OCI-LY7 (cell line): ENCODE measurements at regions not wholly inside any gene's neighbourhood (a gene's known extent, or its start where the extent isn't known, plus 50 kb on each side); places are given as distances from the start of the nearest gene placed in this dataset.
"Not testable (repeated sequence)": the region's sequence is repeated elsewhere in the genome, so short reads cannot be mapped to it uniquely, and the experiment has no call there.

ENCODE experiments used
- BruUV-seq: library from RNA; stranded (reverse); fragments of 400-500 nt; replicated peaks from 2 replicates; lab custom pipeline; 2021; lab: Mats Ljungman, UMichigan
- CTCF ChIA-PET: fragments of 300-600 bp; sonication (Branson Sonifier 250); formaldehyde crosslinking; loops from one replicate; lab custom pipeline; 2022; ENCODE audit warnings: antibody characterized with exemption; ENCODE audit not compliant: unreplicated experiment; lab: Charles Lee
- POLR2A ChIA-PET: fragments of 300-600 bp; sonication (Branson Sonifier 250); formaldehyde crosslinking; loops from one replicate; lab custom pipeline; 2022; ENCODE audit warnings: antibody characterized with exemption; lab: Charles Lee
- DNase-seq: peaks from one replicate; pipeline ENCODE4 v3.0.0-alpha.2; 2015; ENCODE audit warnings: low spot score
- H2AFZ ChIP-seq: fragments of 200-600 bp; sonication (generic), shearing (Covaris generic); 2 replicates; pipeline ENCODE4 v1.6.1; 2014; ENCODE audit warnings: mild to moderate bottlenecking, antibody characterized with exemption, low read length, moderate library complexity
- H3K27ac ChIP-seq: fragments of 200-600 bp; sonication (generic); 2 replicates; pipeline ENCODE4 v1.5.1; 2014; ENCODE audit warnings: mixed run types, low read depth, mild to moderate bottlenecking, moderate library complexity, low read length, inconsistent platforms; ENCODE audit not compliant: poor library complexity, severe bottlenecking
- H3K36me3 ChIP-seq: fragments of 200-600 bp; sonication (generic); 2 replicates; pipeline ENCODE4 v1.6.1; 2014; ENCODE audit warnings: mild to moderate bottlenecking, antibody characterized with exemption, low read length, moderate library complexity, mixed read lengths; ENCODE audit not compliant: insufficient read depth
- H3K4me1 ChIP-seq: fragments of 200-600 bp; sonication (generic); 2 replicates; pipeline ENCODE4 v1.5.1; 2014; ENCODE audit warnings: mild to moderate bottlenecking, low read length; ENCODE audit not compliant: insufficient read depth, poor library complexity, severe bottlenecking
- H3K4me2 ChIP-seq: fragments of 200-600 bp; sonication (generic); 2 replicates; pipeline ENCODE4 v1.6.1; 2014; ENCODE audit warnings: mild to moderate bottlenecking, low read length
- H3K4me3 ChIP-seq: fragments of 200-600 bp; sonication (generic); 2 replicates; pipeline ENCODE4 v1.5.1; 2014; ENCODE audit warnings: mild to moderate bottlenecking, low read depth, low read length; ENCODE audit not compliant: poor library complexity, severe bottlenecking
- H3K79me2 ChIP-seq: fragments of 200-600 bp; sonication (generic); 2 replicates; pipeline ENCODE4 v1.6.1; 2016; ENCODE audit warnings: low read depth, mild to moderate bottlenecking, low read length, moderate library complexity, mixed read lengths; ENCODE audit not compliant: insufficient read depth
- H3K9me2 ChIP-seq: fragments of 200-600 bp; sonication (generic); 2 replicates; pipeline ENCODE4 v1.6.1; 2016; ENCODE audit warnings: mild to moderate bottlenecking, low read length, mixed read lengths; ENCODE audit not compliant: insufficient read depth
- H3K9me3 ChIP-seq: fragments of 200-600 bp; sonication (generic); 2 replicates; pipeline ENCODE4 v1.6.1; 2014; ENCODE audit warnings: mild to moderate bottlenecking, mixed run types, low read length, mixed read lengths
- H4K20me1 ChIP-seq: fragments of 200-600 bp; sonication (generic); 2 replicates; pipeline ENCODE4 v1.6.1; 2014; ENCODE audit warnings: mild to moderate bottlenecking, antibody characterized with exemption, low read length, moderate library complexity, mixed read lengths; ENCODE audit not compliant: insufficient read depth
- EZH2phosphoT487 ChIP-seq: fragments of 200-600 bp; sonication (generic); IDR thresholded peaks from 2 replicates; pipeline ENCODE4 v1.6.1; 2018; ENCODE audit warnings: low read depth, borderline replicate concordance, mild to moderate bottlenecking, mixed run types, antibody characterized with exemption, low read length, moderate library complexity, mixed read lengths
- intact Hi-C: fragments of 100-400 bp; cut with micrococcal nuclease; formaldehyde crosslinking; loops from one replicate; pipeline ENCODE4 v1.10.0; 2022; ENCODE audit not compliant: unreplicated experiment
- TF ChIP-seq, protein P1 (sequence below): fragments of 200-600 bp; sonication (generic); conservative IDR thresholded peaks from 2 replicates; pipeline ENCODE4 v1.5.1; 2014; ENCODE audit warnings: mild to moderate bottlenecking, antibody characterized with exemption, low read length, moderate library complexity, mixed read lengths

DNA sequence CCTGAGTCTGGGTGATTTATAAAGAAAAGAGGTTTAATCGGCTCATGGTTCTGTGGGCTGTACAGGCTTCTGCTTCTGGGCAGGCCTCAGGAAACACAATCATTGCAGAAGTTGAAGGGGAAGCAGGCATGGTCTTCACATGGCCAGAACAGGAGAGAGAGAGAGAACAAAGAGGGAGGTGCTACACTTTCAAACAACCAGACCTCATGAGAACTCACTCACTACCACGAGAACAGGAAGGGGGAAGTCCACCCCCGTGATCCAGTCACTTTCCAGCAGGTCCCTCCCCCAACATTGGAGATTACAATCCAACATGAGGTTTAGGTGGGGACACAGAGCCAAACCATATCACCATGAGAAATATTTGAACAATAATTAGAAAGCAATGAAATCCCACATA, 222.9 kb downstream of the FAM72C start:
- H4K20me1 ChIP-seq = no peaks in the 10 kb centered on the region
- H3K27ac ChIP-seq = no peak overlapping the region
- no peak overlapping the region for H2AFZ ChIP-seq
- intact Hi-C loops = no loop called here
- POLR2A ChIA-PET = no interaction called here
- CTCF ChIA-PET = no interaction called here
- no peak for DNase-seq
- no peak overlapping the region for H3K4me3 ChIP-seq
- H3K79me2 ChIP-seq = no peaks in the 10 kb centered on the region
- no peak for TF ChIP-seq EZH2phosphoT487
- TF ChIP-seq, protein P1, sequence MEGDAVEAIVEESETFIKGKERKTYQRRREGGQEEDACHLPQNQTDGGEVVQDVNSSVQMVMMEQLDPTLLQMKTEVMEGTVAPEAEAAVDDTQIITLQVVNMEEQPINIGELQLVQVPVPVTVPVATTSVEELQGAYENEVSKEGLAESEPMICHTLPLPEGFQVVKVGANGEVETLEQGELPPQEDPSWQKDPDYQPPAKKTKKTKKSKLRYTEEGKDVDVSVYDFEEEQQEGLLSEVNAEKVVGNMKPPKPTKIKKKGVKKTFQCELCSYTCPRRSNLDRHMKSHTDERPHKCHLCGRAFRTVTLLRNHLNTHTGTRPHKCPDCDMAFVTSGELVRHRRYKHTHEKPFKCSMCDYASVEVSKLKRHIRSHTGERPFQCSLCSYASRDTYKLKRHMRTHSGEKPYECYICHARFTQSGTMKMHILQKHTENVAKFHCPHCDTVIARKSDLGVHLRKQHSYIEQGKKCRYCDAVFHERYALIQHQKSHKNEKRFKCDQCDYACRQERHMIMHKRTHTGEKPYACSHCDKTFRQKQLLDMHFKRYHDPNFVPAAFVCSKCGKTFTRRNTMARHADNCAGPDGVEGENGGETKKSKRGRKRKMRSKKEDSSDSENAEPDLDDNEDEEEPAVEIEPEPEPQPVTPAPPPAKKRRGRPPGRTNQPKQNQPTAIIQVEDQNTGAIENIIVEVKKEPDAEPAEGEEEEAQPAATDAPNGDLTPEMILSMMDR = no peak
- no peaks in the 10 kb centered on the region for H3K36me3 ChIP-seq
- no peaks in the 10 kb centered on the region for H3K9me3 ChIP-seq
- BruUV-seq = no TSS peak
- H3K9me2 ChIP-seq = no peaks in the 10 kb centered on the region
- H3K4me2 ChIP-seq = no peak overlapping the region
- H3K4me1 ChIP-seq = no peaks in the 10 kb centered on the region

DNA sequence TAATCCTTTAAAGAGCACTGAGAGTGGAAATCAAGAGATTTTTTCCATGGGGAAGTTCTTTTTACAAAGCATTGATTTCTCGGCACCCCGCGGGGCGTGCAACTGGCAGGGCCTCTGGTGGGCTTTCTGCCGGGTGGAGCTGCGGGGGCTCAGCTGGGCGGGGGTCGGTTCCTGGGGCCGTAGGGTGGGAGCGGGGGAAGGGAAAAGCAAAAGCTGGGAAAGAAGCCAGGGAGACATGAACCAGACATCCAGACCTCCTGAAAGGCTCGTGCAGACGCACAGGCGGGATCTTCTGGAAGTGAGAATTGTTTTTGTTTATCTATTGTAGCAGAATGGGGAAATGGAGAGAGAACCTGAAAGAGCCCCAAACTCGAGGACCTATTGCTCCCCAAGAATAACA, 235.2 kb downstream of the FAM72C start:
- no peaks in the 10 kb centered on the region for H3K9me2 ChIP-seq
- intact Hi-C loops = no loop called here
- H3K79me2 ChIP-seq = no peaks in the 10 kb centered on the region
- TF ChIP-seq, protein P1 = no peak
- no peak for TF ChIP-seq EZH2phosphoT487
- H3K9me3 ChIP-seq = no peaks in the 10 kb centered on the region
- ChIA-PET POLR2A (no interaction called here), CTCF (no interaction called here)
- H3K27ac ChIP-seq = no peak overlapping the region
- no TSS peak for BruUV-seq
- no peaks in the 10 kb centered on the region for H4K20me1 ChIP-seq
- H3K4me3 ChIP-seq = no peak overlapping the region
- H3K4me1 ChIP-seq = no peaks in the 10 kb centered on the region
- no peak for DNase-seq
- no peak overlapping the region for H3K4me2 ChIP-seq
- H2AFZ ChIP-seq = no peak overlapping the region
- no peaks in the 10 kb centered on the region for H3K36me3 ChIP-seq

- intact Hi-C loops = no loop called here
- H3K4me2 ChIP-seq = no peak overlapping the region
- TF ChIP-seq, protein P1 = no peak
- TF ChIP-seq EZH2phosphoT487 = no peak
- H3K9me2 ChIP-seq = no peaks in the 10 kb centered on the region
- H3K36me3 ChIP-seq = no peaks in the 10 kb centered on the region
- no peaks in the 10 kb centered on the region for H3K9me3 ChIP-seq
- no peaks in the 10 kb centered on the region for H4K20me1 ChIP-seq
- H3K27ac ChIP-seq = no peak overlapping the region
- H3K4me3 ChIP-seq = no peak overlapping the region
- no peak overlapping the region for H2AFZ ChIP-seq
- DNase-seq = no peak
- BruUV-seq = no TSS peak
- POLR2A ChIA-PET = no interaction called here
- no peaks in the 10 kb centered on the region for H3K4me1 ChIP-seq
- CTCF ChIA-PET = no interaction called here
- no peaks in the 10 kb centered on the region for H3K79me2 ChIP-seq
These were observed 235.9 kb downstream of the FAM72C start for GRCh38 chr1:143735764-143736461.

DNA sequence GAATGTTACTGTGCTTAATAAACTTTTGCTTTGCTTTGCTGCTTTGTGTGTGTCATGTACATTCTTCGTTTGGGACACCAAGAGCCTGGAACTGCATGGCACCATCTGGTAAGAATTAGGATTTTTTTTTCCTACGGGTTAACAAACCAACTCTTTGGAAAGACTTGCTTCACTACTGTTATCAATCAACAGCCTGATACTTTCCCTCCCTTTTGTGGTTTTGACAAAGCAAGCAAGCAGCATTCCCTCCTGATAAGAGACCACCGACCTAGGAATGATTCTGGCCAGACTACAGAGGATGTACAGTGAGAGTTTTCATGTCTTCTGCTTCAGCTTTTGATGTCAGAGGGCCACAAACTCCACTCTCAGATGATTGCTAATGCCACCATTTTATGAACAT, 237.5 kb downstream of the FAM72C start:
- H3K79me2 ChIP-seq, H3K27ac ChIP-seq, DNase-seq, intact Hi-C loops, H3K9me3 ChIP-seq, BruUV-seq, H2AFZ ChIP-seq, H3K4me3 ChIP-seq, H3K4me1 ChIP-seq, H4K20me1 ChIP-seq, H3K4me2 ChIP-seq, CTCF ChIA-PET, H3K36me3 ChIP-seq, POLR2A ChIA-PET, H3K9me2 ChIP-seq: not testable (repeated sequence)
